BJ (cell line): ENCODE measurements at regions not wholly inside any gene's neighbourhood (a gene's known extent, or its start where the extent isn't known, plus 50 kb on each side); places are given as distances from the start of the nearest gene placed in this dataset.

Experiments used
- CTCF ChIA-PET: fragments of 350-600 bp; formaldehyde crosslinking; extraction: SDS; loops from one replicate; lab custom pipeline; 2021; ENCODE audit warnings: antibody characterized with exemption, inconsistent platforms; lab: Yijun Ruan, JAX
- POLR2A ChIA-PET: fragments of 300-600 bp; sonication (Branson Sonifier 250); formaldehyde crosslinking; extraction: SDS; loops from one replicate; lab custom pipeline; 2021; ENCODE audit warnings: antibody characterized with exemption; lab: Charles Lee
- DNase-seq: peaks from one replicate; pipeline ENCODE4 v3.0.0-alpha.2; 2011; ENCODE audit warnings: low read depth
- H3K27me3 ChIP-seq: 2 replicates; pipeline ENCODE4 v1.6.0; 2011; ENCODE audit warnings: low read length; ENCODE audit not compliant: control insufficient read depth, insufficient read depth
- H3K36me3 ChIP-seq: 2 replicates; pipeline ENCODE4 v1.5.1; 2011; ENCODE audit warnings: low read length; ENCODE audit not compliant: control insufficient read depth, insufficient read depth
- H3K4me3 ChIP-seq: 2 replicates; pipeline ENCODE4 v1.5.1; 2011; ENCODE audit warnings: low read depth, mild to moderate bottlenecking, control low read depth, low read length
- TF ChIP-seq, protein P1 (sequence below): IDR thresholded peaks from 2 replicates; pipeline ENCODE4 v1.5.1; 2011; ENCODE audit warnings: low read depth, mild to moderate bottlenecking, control low read depth, inconsistent platforms, low read length, moderate library complexity; ENCODE audit not compliant: insufficient read depth

- no peaks in the 10 kb centered on the region for H3K36me3 ChIP-seq
- ChIA-PET POLR2A (no interaction called here), CTCF (no interaction called here)
- H3K27me3 ChIP-seq = no peaks in the 10 kb centered on the region
- no peak for DNase-seq
- TF ChIP-seq, protein P1, sequence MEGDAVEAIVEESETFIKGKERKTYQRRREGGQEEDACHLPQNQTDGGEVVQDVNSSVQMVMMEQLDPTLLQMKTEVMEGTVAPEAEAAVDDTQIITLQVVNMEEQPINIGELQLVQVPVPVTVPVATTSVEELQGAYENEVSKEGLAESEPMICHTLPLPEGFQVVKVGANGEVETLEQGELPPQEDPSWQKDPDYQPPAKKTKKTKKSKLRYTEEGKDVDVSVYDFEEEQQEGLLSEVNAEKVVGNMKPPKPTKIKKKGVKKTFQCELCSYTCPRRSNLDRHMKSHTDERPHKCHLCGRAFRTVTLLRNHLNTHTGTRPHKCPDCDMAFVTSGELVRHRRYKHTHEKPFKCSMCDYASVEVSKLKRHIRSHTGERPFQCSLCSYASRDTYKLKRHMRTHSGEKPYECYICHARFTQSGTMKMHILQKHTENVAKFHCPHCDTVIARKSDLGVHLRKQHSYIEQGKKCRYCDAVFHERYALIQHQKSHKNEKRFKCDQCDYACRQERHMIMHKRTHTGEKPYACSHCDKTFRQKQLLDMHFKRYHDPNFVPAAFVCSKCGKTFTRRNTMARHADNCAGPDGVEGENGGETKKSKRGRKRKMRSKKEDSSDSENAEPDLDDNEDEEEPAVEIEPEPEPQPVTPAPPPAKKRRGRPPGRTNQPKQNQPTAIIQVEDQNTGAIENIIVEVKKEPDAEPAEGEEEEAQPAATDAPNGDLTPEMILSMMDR = no peak
- H3K4me3 ChIP-seq = no peak overlapping the region
These were observed 767.1 kb upstream of the API5 start for GRCh38 chr11:42544726-42545125.

GRCh38 chr11:42545954-42546353 is 765.8 kb upstream of the API5 start:
- Histone ChIP-seq H3K27me3 (no peaks in the 10 kb centered on the region), H3K4me3 (no peak overlapping the region), H3K36me3 (no peaks in the 10 kb centered on the region)
- TF ChIP-seq, protein P1 = no peak
- ChIA-PET POLR2A (no interaction called here), CTCF (no interaction called here)
- no peak for DNase-seq

- no peak for DNase-seq
- H3K27me3 ChIP-seq = no peaks in the 10 kb centered on the region
- H3K36me3 ChIP-seq = no peaks in the 10 kb centered on the region
- TF ChIP-seq, protein P1 = no peak
- H3K4me3 ChIP-seq = no peak overlapping the region
- ChIA-PET CTCF (no interaction called here), POLR2A (no interaction called here)
These were observed 759.0 kb upstream of the API5 start for GRCh38 chr11:42552786-42553185.

- CTCF ChIA-PET = no interaction called here
- Histone ChIP-seq H3K4me3 (no peak overlapping the region), H3K36me3 (no peaks in the 10 kb centered on the region), H3K27me3 (no peaks in the 10 kb centered on the region)
- DNase-seq = no peak
- POLR2A ChIA-PET = no interaction called here
- TF ChIP-seq, protein P1 = no peak
These were observed 756.6 kb upstream of the API5 start for GRCh38 chr11:42555190-42555589.

DNA sequence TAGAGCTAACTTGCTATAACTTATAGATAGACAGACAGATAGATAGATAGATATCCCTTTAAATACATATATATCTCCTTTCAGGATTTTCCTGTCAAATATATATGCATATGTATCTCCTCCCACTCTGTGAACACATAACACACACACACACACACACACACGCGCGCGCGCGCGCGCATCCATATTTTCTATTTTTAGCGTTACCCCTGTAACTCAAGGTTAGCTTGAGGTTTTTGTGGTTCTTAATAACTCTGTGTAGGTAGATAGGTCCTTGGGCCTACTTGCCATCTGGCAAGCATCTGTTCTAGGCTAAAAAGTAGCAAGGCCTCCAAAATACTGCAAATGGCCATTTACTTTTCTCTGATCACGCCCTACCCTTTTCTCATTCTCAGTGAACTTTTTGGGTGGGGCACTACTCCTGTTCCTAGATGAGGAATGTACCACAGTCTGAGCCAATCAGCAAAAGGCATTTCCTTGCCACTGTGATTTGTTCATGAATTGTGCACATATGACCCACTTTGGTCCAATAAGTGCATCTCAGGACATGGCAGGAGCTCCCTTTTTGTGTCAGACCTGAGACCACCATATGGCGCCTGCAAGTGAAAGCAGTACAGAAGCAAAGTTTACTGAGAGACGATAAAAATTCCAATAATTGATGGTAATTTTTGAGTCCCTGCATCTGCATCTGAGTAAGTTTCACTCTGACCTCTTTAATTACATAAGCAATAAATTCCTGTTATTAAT is 740.5 kb upstream of the API5 start:
- Histone ChIP-seq H3K27me3 (no peaks in the 10 kb centered on the region), H3K36me3 (no peaks in the 10 kb centered on the region), H3K4me3 (no peak overlapping the region)
- DNase-seq = no peak
- TF ChIP-seq, protein P1 = no peak
- ChIA-PET POLR2A (no interaction called here), CTCF (no interaction called here)
